ENCODE measurements at regions not wholly inside any gene's neighbourhood (a gene's known extent, or its start where the extent isn't known, plus 50 kb on each side); places are given as distances from the start of the nearest gene placed in this dataset.
"Not testable (repeated sequence)": the region's sequence is repeated elsewhere in the genome, so short reads cannot be mapped to it uniquely, and the experiment has no call there.

- H3K36me3 ChIP-seq (ENCODE audit: insufficient read depth, low read length), result no peaks in the 10 kb centered on the region
- H3K4me1 ChIP-seq (ENCODE audit: insufficient read depth, low read length), result no peaks in the 10 kb centered on the region
- TF ChIP-seq CTCF (IDR thresholded peaks at IDR 0.05; ENCODE audit: borderline replicate concordance, extremely low read depth, low read length, poor library complexity, severe bottlenecking) (no peak), EZH2 (IDR thresholded peaks at IDR 0.05; ENCODE audit: borderline replicate concordance, low read depth, low read length, severe bottlenecking) (no peak)
- ATAC-seq (ENCODE audit: insufficient read depth, low read depth) (no peak), DNase-seq (no peak)
- no peaks in the 10 kb centered on the region for H3K9me3 ChIP-seq (ENCODE audit: insufficient read depth, low read length, severe bottlenecking)
- H3K9ac ChIP-seq (ENCODE audit: low read depth, low read length), result no peak overlapping the region
- H3K4me2 ChIP-seq (ENCODE audit: insufficient read depth, low read length), result no peak overlapping the region
- H4K20me1 ChIP-seq (ENCODE audit: insufficient read depth, low read length), result no peaks in the 10 kb centered on the region
- no peak overlapping the region for H3K4me3 ChIP-seq (ENCODE audit: low read depth in 1 of 2, low read length in 2 of 2)
- no peaks in the 10 kb centered on the region for H3K79me2 ChIP-seq (ENCODE audit: insufficient read depth, low read length)
- H3K27me3 ChIP-seq (ENCODE audit: insufficient read depth, low read length, poor library complexity), result no peaks in the 10 kb centered on the region
- no peak overlapping the region for H3K27ac ChIP-seq (ENCODE audit: low read length)
- no peak overlapping the region for H2AFZ ChIP-seq (ENCODE audit: low read depth, low read length)
Measured at GRCh38 chr5:28947865-28948264, 1909.5 kb upstream of the CDH9 start.

- no peak overlapping the region for H3K9ac ChIP-seq (ENCODE audit: low read depth, low read length)
- no peak for ATAC-seq (ENCODE audit: insufficient read depth, low read depth)
- no peak for TF ChIP-seq EZH2 (IDR thresholded peaks at IDR 0.05; ENCODE audit: borderline replicate concordance, low read depth, low read length, severe bottlenecking)
Measured at GRCh38 chr5:28945859-28946258, 1907.5 kb upstream of the CDH9 start.

GRCh38 chr5:28929366-28929765 is 1891.0 kb upstream of the CDH9 start:
- not testable (repeated sequence) for ATAC-seq (ENCODE audit: insufficient read depth, low read depth)

More at GRCh38 chr5:28945859-28946258, 1907.5 kb upstream of the CDH9 start:
- no peaks in the 10 kb centered on the region for H3K9me3 ChIP-seq (ENCODE audit: insufficient read depth, low read length, severe bottlenecking)
- no peak overlapping the region for H2AFZ ChIP-seq (ENCODE audit: low read depth, low read length)
- H3K4me2 ChIP-seq (ENCODE audit: insufficient read depth, low read length), result no peak overlapping the region
- H3K27ac ChIP-seq (ENCODE audit: low read length), result no peak overlapping the region
- no peaks in the 10 kb centered on the region for H3K27me3 ChIP-seq (ENCODE audit: insufficient read depth, low read length, poor library complexity)
- H3K4me1 ChIP-seq (ENCODE audit: insufficient read depth, low read length), result no peaks in the 10 kb centered on the region
- no peak for DNase-seq
- H4K20me1 ChIP-seq (ENCODE audit: insufficient read depth, low read length), result no peaks in the 10 kb centered on the region
- H3K36me3 ChIP-seq (ENCODE audit: insufficient read depth, low read length), result no peaks in the 10 kb centered on the region
- H3K4me3 ChIP-seq (ENCODE audit: low read depth in 1 of 2, low read length in 2 of 2), result no peak overlapping the region
- no peaks in the 10 kb centered on the region for H3K79me2 ChIP-seq (ENCODE audit: insufficient read depth, low read length)

DNA sequence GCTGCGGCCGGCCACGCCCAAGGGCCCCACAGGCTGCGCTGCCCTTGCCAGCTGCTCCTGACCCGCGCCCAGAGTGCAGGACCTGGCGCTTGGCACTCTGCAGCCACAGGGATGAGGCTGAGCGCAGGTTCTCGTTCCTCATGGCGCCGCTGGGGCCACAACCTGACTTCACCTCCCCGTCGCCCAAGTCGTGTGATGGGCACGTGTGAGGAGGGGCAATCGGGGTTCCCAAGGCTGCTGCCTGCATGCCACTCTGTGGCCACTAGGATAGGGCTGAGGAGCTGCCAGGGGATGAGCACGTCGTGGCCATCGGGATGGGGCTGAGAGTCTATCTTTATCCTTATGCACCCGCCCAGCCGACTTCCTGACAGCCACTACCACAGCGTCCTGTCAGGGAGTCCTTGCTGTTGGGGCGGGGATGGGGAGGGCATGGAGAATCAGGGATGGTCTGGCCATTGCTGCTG is 1890.0 kb upstream of the CDH9 start:
- ATAC-seq (ENCODE audit: insufficient read depth, low read depth); H3K4me2 ChIP-seq (ENCODE audit: insufficient read depth, low read length); H4K20me1 ChIP-seq (ENCODE audit: insufficient read depth, low read length); H3K36me3 ChIP-seq (ENCODE audit: insufficient read depth, low read length); H3K4me3 ChIP-seq (ENCODE audit: low read depth in 1 of 2, low read length in 2 of 2); DNase-seq; H3K79me2 ChIP-seq (ENCODE audit: insufficient read depth, low read length); H3K27me3 ChIP-seq (ENCODE audit: insufficient read depth, low read length, poor library complexity); H3K9me3 ChIP-seq (ENCODE audit: insufficient read depth, low read length, severe bottlenecking); H3K4me1 ChIP-seq (ENCODE audit: insufficient read depth, low read length); H3K9ac ChIP-seq (ENCODE audit: low read depth, low read length); H2AFZ ChIP-seq (ENCODE audit: low read depth, low read length); H3K27ac ChIP-seq (ENCODE audit: low read length): not testable (repeated sequence)

More at GRCh38 chr5:28929366-28929765, 1891.0 kb upstream of the CDH9 start:
- H3K9me3 ChIP-seq (ENCODE audit: insufficient read depth, low read length, severe bottlenecking); H3K36me3 ChIP-seq (ENCODE audit: insufficient read depth, low read length); H3K27me3 ChIP-seq (ENCODE audit: insufficient read depth, low read length, poor library complexity); DNase-seq; H3K27ac ChIP-seq (ENCODE audit: low read length); H2AFZ ChIP-seq (ENCODE audit: low read depth, low read length); H3K9ac ChIP-seq (ENCODE audit: low read depth, low read length); H3K4me3 ChIP-seq (ENCODE audit: low read depth in 1 of 2, low read length in 2 of 2); H3K4me2 ChIP-seq (ENCODE audit: insufficient read depth, low read length); H4K20me1 ChIP-seq (ENCODE audit: insufficient read depth, low read length); H3K79me2 ChIP-seq (ENCODE audit: insufficient read depth, low read length); H3K4me1 ChIP-seq (ENCODE audit: insufficient read depth, low read length): not testable (repeated sequence)

DNA sequence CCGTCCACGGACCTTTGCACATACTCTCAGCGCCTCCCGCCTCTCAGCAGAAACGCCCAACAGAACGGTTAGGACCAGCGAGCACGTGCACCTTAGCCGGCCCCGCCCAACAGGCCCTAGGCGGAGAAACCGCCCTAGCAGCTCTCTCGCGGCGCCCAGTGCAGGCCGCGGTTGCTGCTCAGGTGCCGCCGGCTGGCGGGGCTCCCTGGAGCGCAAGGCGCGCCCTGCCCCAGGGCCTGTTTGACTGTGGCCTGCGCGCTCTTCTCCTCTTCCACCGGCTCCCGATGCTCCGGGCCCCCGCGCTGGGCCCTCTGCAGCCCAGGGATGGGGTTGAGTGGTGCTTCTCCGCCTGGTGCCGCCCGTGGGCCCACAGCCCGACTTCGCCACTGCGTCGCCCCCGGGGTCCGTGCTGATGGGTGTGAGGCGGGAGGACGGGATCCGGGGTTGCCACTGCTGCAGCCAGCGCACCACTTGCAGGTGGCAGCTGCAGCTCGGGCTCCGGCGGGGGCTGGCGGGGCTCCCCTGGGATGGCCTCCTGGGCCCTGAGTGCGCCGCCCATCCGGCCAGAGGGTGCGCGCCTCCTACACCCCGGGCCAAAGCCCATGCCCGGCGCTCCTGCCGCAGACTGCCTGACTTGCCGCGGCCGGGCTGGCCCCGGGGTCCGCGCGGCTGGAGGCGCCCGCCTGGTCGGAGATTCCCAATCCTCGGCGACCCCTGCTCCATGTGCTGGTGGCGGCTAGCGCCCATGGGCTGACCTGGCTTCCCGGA is 1889.4 kb upstream of the CDH9 start:
- Histone ChIP-seq H3K27ac (ENCODE audit: low read length) (no peak overlapping the region), H2AFZ (ENCODE audit: low read depth, low read length) (no peak overlapping the region), H4K20me1 (ENCODE audit: insufficient read depth, low read length) (no peaks in the 10 kb centered on the region), H3K4me2 (ENCODE audit: insufficient read depth, low read length) (no peak overlapping the region), H3K4me1 (ENCODE audit: insufficient read depth, low read length) (no peaks in the 10 kb centered on the region), H3K9me3 (ENCODE audit: insufficient read depth, low read length, severe bottlenecking) (peaks cover 10% of the 10 kb centered on the region), H3K79me2 (ENCODE audit: insufficient read depth, low read length) (no peaks in the 10 kb centered on the region), H3K36me3 (ENCODE audit: insufficient read depth, low read length) (no peaks in the 10 kb centered on the region), H3K4me3 (ENCODE audit: low read depth in 1 of 2, low read length in 2 of 2) (no peak overlapping the region), H3K9ac (ENCODE audit: low read depth, low read length) (no peak overlapping the region), H3K27me3 (ENCODE audit: insufficient read depth, low read length, poor library complexity) (no peaks in the 10 kb centered on the region)
- DNase-seq, result no peak
- TF ChIP-seq EZH2 (IDR thresholded peaks at IDR 0.05; ENCODE audit: borderline replicate concordance, low read depth, low read length, severe bottlenecking) (no peak), CTCF (IDR thresholded peaks at IDR 0.05; ENCODE audit: borderline replicate concordance, extremely low read depth, low read length, poor library complexity, severe bottlenecking) (no peak)
- no peak for ATAC-seq (ENCODE audit: insufficient read depth, low read depth)

All from DND-41 (cell line).